H1 (cell line): ENCODE measurements at regions not wholly inside any gene's neighbourhood (a gene's known extent, or its start where the extent isn't known, plus 50 kb on each side); places are given as distances from the start of the nearest gene placed in this dataset.

Experiments
- CHD7 ChIP-seq: fragments of 300-600 bp; sonication (generic); IDR thresholded peaks from 2 replicates; pipeline ENCODE4 v1.7.1; 2012; ENCODE audit warnings: low read length, moderate library complexity, mild to moderate bottlenecking, inconsistent platforms; ENCODE audit not compliant: insufficient replicate concordance
- HDAC6 ChIP-seq: IDR thresholded peaks from one replicate; pipeline ENCODE4 v1.7.1; 2012; ENCODE audit warnings: low read depth, mild to moderate bottlenecking, inconsistent platforms, low read length, moderate library complexity
- JUND ChIP-seq: IDR thresholded peaks from 2 replicates; pipeline ENCODE4 v1.6.1; 2011; ENCODE audit warnings: mild to moderate bottlenecking, improper control_type of control experiment, low read length
- RNF2 ChIP-seq: fragments of 200-900, 300-1000 bp; sonication (generic); IDR thresholded peaks from 2 replicates; pipeline ENCODE4 v1.7.1; 2016; ENCODE audit warnings: borderline replicate concordance, low read depth, mild to moderate bottlenecking, antibody characterized with exemption, low read length; ENCODE audit not compliant: poor library complexity, severe bottlenecking; ENCODE audit errors: missing control alignments
- SUZ12 ChIP-seq: fragments of 200-600 bp; sonication (generic); IDR thresholded peaks from 2 replicates; pipeline ENCODE4 v1.6.1; 2012; ENCODE audit warnings: mild to moderate bottlenecking, inconsistent platforms, low read length, moderate library complexity, mixed read lengths
- TCF12 ChIP-seq: IDR thresholded peaks from 2 replicates; pipeline ENCODE4 v1.6.1; 2011; ENCODE audit warnings: low read depth, mild to moderate bottlenecking, low read length
- YY1 ChIP-seq: IDR thresholded peaks from 2 replicates; pipeline ENCODE4 v1.6.1; 2011; ENCODE audit warnings: low read depth, mild to moderate bottlenecking, low read length

- no peak for TF ChIP-seq CHD7
- TF ChIP-seq YY1, result no peak
- TF ChIP-seq JUND, result no peak
- no peak for TF ChIP-seq RNF2
- TF ChIP-seq TCF12, result no peak
- no peak for TF ChIP-seq SUZ12
- no peak for TF ChIP-seq HDAC6
- TF ChIP-seq, all 59 proteins: peak for 0
Observed at GRCh38 chr2:144796164-144796563, 276.2 kb upstream of the ZEB2 start (continued).
